ENCODE measurements at regions not wholly inside any gene's neighbourhood (a gene's known extent, or its start where the extent isn't known, plus 50 kb on each side); places are given as distances from the start of the nearest gene placed in this dataset.

- TF ChIP-seq, protein P1, sequence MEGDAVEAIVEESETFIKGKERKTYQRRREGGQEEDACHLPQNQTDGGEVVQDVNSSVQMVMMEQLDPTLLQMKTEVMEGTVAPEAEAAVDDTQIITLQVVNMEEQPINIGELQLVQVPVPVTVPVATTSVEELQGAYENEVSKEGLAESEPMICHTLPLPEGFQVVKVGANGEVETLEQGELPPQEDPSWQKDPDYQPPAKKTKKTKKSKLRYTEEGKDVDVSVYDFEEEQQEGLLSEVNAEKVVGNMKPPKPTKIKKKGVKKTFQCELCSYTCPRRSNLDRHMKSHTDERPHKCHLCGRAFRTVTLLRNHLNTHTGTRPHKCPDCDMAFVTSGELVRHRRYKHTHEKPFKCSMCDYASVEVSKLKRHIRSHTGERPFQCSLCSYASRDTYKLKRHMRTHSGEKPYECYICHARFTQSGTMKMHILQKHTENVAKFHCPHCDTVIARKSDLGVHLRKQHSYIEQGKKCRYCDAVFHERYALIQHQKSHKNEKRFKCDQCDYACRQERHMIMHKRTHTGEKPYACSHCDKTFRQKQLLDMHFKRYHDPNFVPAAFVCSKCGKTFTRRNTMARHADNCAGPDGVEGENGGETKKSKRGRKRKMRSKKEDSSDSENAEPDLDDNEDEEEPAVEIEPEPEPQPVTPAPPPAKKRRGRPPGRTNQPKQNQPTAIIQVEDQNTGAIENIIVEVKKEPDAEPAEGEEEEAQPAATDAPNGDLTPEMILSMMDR (IDR thresholded peaks at IDR 0.05; ENCODE audit: low read depth, low read length), result no peak
- no peak for TF ChIP-seq EZH2phosphoT487 (IDR thresholded peaks at IDR 0.05; ENCODE audit: low read depth)
Observed at GRCh38 chr15:58369956-58370355, 61.8 kb upstream of the LIPC start.

Measured in OCI-LY3 (cell line).